GM19035 (cell line): ENCODE measurements at regions not wholly inside any gene's neighbourhood (a gene's known extent, or its start where the extent isn't known, plus 50 kb on each side); places are given as distances from the start of the nearest gene placed in this dataset.
"Not testable (repeated sequence)": the region's sequence is repeated elsewhere in the genome, so short reads cannot be mapped to it uniquely, and the experiment has no call there.

Experiments
- ATAC-seq: cut with Tn5 transposase; IDR thresholded peaks from one replicate; pipeline ENCODE4 v1.9.1; 2021; ENCODE audit not compliant: unreplicated experiment

- no peak for ATAC-seq
Measured at GRCh38 chr14:83830316-83830715, 1699.6 kb upstream of the FLRT2 start.

DNA sequence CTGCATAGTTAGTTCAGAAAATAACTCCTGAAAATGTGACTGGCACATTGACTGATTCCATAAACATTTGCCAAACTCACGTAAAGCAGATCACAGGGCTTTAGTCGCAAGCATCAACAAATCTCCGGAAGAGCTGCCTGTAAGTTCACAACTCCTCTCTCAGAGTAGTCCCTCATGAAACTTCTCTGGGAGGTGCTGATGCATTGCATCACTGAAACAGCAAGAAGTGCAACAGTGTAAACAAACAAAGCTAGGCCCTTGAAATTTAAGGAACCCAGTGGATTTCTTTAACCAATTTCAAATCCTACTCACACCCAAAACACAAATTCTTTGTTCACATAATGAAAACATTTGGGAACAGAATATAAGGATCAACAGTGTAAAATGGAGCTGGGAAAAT is 1691.7 kb upstream of the FLRT2 start:
- ATAC-seq: no peak

DNA sequence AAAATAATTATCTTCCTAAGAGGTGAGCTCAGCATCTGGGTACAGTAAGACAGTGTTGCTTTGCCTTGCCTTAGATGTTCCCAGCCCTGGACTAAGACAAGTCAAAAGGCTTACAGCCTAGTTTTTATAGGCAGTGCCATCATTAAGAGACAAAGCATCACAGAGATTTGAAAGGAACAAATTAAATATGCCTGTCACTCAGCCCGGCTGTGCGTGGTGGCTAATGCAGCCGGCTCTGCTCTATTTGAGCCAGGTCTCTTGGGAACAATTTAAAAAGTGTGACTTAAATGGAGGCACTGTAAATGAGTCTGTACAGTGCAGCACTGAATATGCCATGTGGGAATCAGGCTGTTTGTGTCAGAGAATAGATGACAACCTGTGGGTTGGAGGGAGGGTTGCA is 1687.4 kb upstream of the FLRT2 start:
- no peak for ATAC-seq

DNA sequence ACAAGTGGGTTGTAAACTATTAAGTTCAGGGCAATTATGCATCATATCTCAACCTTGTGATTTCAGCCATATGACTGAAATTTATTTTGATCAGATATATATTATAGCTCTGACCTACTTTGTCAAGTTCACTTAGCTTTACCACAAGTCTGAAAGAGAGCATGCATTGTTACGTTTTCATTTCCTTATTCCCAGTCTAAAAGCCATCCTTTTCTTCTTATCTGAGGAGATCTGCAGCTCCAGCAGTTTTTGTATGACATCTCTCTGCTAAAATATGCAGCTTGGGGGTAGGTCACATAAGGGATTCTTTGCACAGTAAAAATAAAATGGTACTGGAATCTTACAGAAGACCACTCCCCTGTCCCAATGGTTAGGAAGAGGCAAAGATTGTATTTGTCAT is 1682.8 kb upstream of the FLRT2 start:
- no peak for ATAC-seq

- ATAC-seq: no peak
Measured at GRCh38 chr14:83850092-83850491, 1679.9 kb upstream of the FLRT2 start.

- no peak for ATAC-seq
Measured at GRCh38 chr14:83856334-83856733, 1673.6 kb upstream of the FLRT2 start.

DNA sequence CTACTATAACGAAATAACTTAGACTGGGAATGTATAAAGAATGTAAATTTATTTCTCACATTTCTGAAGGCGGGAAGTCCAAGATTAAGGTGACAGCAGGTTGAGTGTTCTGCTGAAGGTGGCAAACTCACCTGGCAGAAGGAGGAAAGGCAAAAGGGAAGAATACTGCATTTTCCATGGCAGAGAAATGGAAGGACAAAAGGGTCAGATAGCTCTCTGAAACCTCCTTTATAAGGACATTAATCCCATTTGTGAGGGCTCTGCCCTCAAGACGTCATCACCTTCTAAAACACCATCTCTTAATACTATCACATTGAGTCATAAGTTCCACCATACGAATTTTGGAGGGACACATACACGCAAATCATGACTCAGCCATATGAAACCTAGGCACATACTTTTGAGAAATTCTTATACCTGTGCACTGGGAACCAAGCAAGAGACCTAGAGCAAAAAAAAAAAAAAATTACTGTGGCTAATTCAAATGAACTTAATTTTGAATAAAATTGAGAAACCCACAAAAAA is 1669.3 kb upstream of the FLRT2 start:
- no peak for ATAC-seq

DNA sequence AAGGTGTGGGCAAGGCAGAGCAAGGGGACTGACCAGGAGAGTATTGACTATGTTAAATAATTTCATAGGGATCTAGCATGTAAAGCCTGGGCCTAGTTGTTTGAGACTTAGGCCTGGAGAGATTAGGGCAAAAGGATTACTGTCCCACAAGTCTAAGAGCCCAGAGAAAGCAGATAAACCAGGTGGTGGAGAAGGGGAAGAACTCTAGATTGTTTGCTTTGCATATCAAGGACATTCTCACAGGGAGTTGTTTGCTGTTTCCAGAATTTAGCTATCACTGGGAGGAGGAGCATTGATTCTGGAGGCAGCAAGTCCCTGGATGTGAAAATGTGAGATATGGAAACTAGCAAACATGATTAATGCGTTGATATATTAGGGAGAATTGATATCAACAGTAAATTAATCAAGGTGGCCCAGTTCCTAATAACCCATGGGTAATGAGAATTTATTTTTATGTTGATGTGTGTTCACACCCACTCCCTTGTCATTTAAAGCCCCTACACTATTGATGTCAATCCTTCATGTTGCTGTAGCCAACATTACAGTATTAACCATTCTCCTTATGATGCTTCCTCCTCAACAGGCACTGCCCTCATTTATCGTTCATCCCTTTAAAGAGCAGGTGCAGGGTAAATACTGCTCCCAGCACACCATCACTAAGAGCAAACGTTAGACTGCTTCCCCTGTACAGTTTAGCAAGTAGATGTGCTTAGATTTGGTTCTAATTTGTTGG is 1666.7 kb upstream of the FLRT2 start:
- ATAC-seq: no peak

DNA sequence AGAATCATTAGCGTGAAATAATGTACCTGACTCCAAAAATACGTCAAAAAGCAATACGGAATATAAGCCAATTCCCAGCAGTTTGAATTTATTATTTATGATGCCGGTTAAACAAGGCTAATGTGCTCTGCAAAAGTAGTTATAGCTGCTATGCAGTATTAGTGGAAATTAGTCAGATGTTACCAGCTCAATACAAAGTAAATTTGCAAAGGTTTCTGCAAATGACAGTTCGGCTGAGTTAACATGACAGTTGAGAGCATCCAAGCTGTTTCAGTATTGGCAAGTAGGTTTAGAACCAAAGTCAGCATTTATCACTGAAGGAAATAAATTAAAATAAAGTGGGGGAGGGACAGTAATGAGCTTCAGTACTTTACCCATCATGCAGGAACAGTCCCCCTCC is 1665.8 kb upstream of the FLRT2 start:
- ATAC-seq: no peak

GRCh38 chr14:83867566-83868225 is 1662.2 kb upstream of the FLRT2 start:
- ATAC-seq: no peak

- no peak for ATAC-seq
Measured at GRCh38 chr14:83870546-83871270, 1659.2 kb upstream of the FLRT2 start.

DNA sequence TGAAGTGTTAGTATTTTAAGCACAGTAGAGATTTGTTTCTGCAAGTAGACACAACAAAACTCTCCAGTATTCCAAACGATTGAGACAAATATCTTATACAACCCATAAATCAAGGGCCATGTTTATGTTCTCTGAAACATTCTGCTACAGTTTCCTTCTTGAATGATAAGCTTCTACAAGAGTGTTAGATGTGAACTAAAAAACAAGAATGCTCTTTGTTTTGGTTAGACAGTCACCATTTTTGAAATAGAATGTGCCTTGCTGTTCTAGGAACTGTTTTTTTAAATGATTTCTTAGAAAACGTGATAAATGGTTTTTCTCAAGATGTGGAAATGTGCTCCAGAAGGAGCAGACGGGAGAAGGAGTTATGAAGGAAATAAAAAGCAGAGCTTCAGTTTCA is 1656.3 kb upstream of the FLRT2 start:
- no peak for ATAC-seq

GRCh38 chr14:83874662-83875061 is 1655.3 kb upstream of the FLRT2 start:
- ATAC-seq: no peak

GRCh38 chr14:83883732-83884131 is 1646.2 kb upstream of the FLRT2 start:
- no peak for ATAC-seq

DNA sequence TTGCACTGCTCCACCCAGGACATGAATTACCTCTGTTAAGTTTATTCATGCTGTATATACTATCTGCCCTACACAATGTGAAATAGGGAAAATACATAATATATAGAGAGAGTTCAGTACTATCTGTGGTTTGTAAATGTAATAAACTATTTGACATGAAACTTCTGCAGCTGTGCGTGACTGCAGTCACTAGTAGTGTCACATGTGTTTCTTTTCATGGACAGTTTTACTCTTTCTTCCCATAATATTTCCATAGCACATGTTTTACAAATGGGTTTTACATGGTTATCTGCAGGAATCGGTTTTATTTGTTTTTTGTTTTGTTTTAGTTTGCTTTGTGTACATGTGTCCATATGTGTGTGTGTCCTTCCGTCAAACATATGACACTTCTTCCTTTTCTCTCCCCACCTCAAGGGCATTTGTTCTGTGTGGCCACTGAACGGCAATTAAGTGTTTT is 1644.1 kb upstream of the FLRT2 start:
- ATAC-seq: no peak

- ATAC-seq: no peak
Measured at GRCh38 chr14:83887866-83888265, 1642.1 kb upstream of the FLRT2 start.

- no peak for ATAC-seq
Measured at GRCh38 chr14:83893447-83893846, 1636.5 kb upstream of the FLRT2 start.

DNA sequence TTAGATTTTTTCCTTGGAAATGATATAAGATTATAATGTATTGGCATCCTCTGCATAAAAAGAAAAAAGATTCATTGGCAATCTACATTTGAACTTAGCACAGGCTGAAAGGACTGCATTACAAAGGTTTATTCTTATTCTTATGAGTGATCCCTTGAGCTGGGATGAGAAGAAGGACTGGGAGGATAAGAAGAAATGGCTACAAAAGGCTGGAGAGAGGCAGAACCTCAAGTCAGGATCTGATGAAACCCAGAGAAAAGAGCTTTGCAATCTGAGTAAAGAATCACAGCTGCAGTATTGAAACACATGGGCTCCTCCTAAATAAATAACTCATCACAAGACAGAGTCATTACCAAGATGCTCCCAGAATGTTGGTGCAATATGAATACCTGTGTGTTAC is 1635.4 kb upstream of the FLRT2 start:
- ATAC-seq: no peak

DNA sequence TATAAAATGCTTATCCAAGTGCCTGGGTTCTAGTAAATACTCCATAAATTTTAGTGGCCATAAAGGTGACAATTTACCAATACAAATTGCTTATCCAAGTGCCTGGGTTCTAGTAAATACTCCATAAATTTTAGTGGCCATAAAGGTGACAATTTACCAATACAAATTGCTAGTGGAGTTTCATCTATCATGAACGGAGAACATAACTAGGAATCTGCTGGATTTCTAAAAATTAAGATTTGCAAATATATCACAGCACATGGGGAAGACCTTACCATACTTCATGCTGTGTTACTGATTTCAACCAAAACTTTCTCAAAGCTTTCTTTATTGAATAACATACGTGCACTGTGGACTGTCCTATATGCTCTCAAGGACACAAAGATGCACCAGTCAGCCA is 1631.4 kb upstream of the FLRT2 start:
- ATAC-seq: not testable (repeated sequence)

DNA sequence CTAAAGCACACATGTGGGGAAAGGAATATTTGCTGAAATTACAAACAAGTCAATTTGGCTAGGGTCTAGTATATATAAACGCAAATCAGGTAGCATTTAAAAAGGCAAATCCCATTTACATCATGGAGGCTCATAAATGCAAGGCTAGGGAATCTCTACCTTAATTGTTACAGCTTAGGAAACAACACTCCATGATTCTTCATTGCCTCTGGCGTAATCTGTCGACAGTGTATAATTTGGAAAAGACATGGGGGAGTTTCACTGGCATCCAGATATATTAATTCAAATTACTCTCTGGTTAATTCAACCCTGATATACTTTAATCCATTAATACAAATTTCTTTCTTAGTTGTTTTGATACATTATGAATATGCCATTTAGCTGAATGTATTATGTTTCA is 1630.2 kb upstream of the FLRT2 start:
- ATAC-seq: no peak

DNA sequence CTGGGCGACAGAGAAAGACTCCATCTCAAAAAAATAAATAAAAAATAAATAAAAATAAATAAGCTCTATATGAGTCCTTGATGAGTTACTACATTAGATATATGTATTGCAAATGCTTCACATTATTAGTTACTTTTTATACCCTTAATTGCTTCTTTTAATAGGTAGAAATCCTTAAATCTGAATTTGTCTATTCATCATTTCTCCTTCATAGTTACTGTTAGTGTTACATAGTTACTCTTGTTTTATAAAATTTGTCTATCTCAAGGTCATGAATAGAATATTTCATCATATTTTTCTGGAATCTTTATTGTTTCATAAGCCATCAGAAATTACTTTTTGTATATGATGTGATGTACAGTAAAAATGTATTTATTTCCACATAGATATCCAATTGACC is 1624.8 kb upstream of the FLRT2 start:
- no peak for ATAC-seq

- no peak for ATAC-seq
Measured at GRCh38 chr14:83908419-83908818, 1621.5 kb upstream of the FLRT2 start.
